ENCODE measurements at regions not wholly inside any gene's neighbourhood (a gene's known extent, or its start where the extent isn't known, plus 50 kb on each side); places are given as distances from the start of the nearest gene placed in this dataset.

DNA sequence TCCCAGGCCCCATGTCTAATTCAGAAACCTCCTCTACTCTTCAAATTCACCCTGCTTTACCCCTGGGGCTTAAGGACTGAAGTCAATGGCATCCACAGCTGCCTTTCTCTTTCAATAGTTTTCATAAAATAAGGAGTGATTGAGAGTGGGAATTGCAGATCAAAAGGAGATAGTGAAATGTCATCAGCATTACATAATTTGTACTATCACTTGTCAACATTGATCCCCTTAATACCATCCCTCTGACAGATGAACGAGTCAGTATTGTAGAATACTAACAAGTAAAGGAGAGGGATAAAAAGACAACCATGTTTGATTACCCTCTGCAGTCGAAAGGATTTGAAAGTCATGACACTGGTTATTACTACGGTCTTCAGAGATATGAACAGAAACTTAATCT lies 212.4 kb downstream of the TMEM114 start (continued):
- TF ChIP-seq TAF1 (IDR thresholded peaks at IDR 0.05; ENCODE audit: low read depth, low read length) (no peak), FOSL1 (IDR thresholded peaks at IDR 0.05; ENCODE audit: insufficient read depth, low read depth, low read length) (no peak), BRCA1 (IDR thresholded peaks at IDR 0.05; ENCODE audit: low read depth, low read length) (no peak)
